Stomach (tissue), 8 donors: ENCODE measurements at regions not wholly inside any gene's neighbourhood (a gene's known extent, or its start where the extent isn't known, plus 50 kb on each side); places are given as distances from the start of the nearest gene placed in this dataset.

ENCODE experiments used
- DNase-seq, 2 donors: peaks; one replicate each; pipeline versions ENCODE4 v3.0.0 to v3.0.0-alpha.2; 2013 to 2019
- H3K27ac ChIP-seq, 5 donors: fragments of 200-600 bp in 4 of 5; sonication (generic) in 4 of 5; one replicate each; pipeline ENCODE4 v1.5.1; 2013 to 2019; ENCODE audit warnings: mild to moderate bottlenecking in 1 of 5, moderate library complexity in 1 of 5
- H3K27me3 ChIP-seq, 3 donors: fragments of 200-600 bp; sonication (generic); one replicate each; pipeline ENCODE4 v1.5.1; 2017 to 2019; ENCODE audit warnings: mixed run types in 1 of 3
- H3K36me3 ChIP-seq, 4 donors: fragments of 200-600 bp; sonication (generic); 1 replicate in 3 of 4; 2 replicates in 1 of 4; pipeline ENCODE4 v1.5.1; 2016 to 2019
- H3K4me1 ChIP-seq, 4 donors: fragments of 200-600 bp; sonication (generic); one replicate each; pipeline ENCODE4 v1.5.1; 2016 to 2019
- H3K4me3 ChIP-seq, 4 donors: fragments of 200-600 bp; sonication (generic) in 3 of 4; one replicate each; pipeline ENCODE4 v1.5.1; 2016 to 2019; ENCODE audit warnings: mild to moderate bottlenecking in 1 of 4
- H3K9me3 ChIP-seq, 4 donors: fragments of 200-600 bp; sonication (generic); one replicate each; pipeline ENCODE4 v1.5.1; 2016 to 2019
- CTCF ChIP-seq, 7 experiments: fragments of 450-650 bp in 4 of 7; fragments of 200-600 bp in 3 of 7; sonication (generic) in 3 of 7; IDR thresholded peaks; one replicate each; pipeline ENCODE4 v1.5.1; 2016 to 2019; ENCODE audit warnings: antibody characterized with exemption in 7 of 7, control low read depth in 2 of 7, mild to moderate bottlenecking in 1 of 7
- EP300 ChIP-seq: sonication (generic); formaldehyde crosslinking; IDR thresholded peaks from one replicate; pipeline ENCODE4 v1.6.1; 2017; ENCODE audit warnings: antibody characterized with exemption
- POLR2A ChIP-seq, 4 donors: fragments of 450-650 bp; IDR thresholded peaks; one replicate each; pipeline ENCODE4 v1.6.1; 2016; ENCODE audit warnings: antibody characterized with exemption in 4 of 4, control low read depth in 2 of 4, mild to moderate bottlenecking in 1 of 4, moderate library complexity in 1 of 4
- POLR2AphosphoS5 ChIP-seq, 3 donors: sonication (generic); formaldehyde crosslinking; IDR thresholded peaks; one replicate each; pipeline ENCODE4 v1.6.1; 2016; ENCODE audit warnings: antibody characterized with exemption in 3 of 3
- WGBS, 5 donors: extraction: QIAGEN DNeasy Blood & Tissue Kit in 3 of 5; methylation state at CpG; one replicate each; pipeline versions ENCODE4 v1.1.5 to v1.1.7; 2013 to 2018; 5-methylcytosine and 5-hydroxymethylcytosine counted together
- intact Hi-C: fragments of 100-400 bp; cut with DNase I; formaldehyde crosslinking; loops from one replicate; pipeline ENCODE4 v1.15.1; 2023; ENCODE audit warnings: low total_unique reads
- donor health status: healthy with polysubstance abuse.
- donor health status: Bipolar disorder and iron deficiency.
- donor health status: healthy.

- no peak for DNase-seq
- TF ChIP-seq POLR2AphosphoS5 (IDR thresholded peaks at IDR 0.05) (no peak), POLR2A (IDR thresholded peaks at IDR 0.05) (no peak), EP300 (no peak), CTCF (IDR thresholded peaks at IDR 0.05) (no peak)
- H3K27me3 ChIP-seq = no peaks in the 10 kb centered on the region
- no peak overlapping the region for H3K4me3 ChIP-seq
- no peak overlapping the region for H3K27ac ChIP-seq
- H3K9me3 ChIP-seq = no peaks in the 10 kb centered on the region
- no peaks in the 10 kb centered on the region for H3K36me3 ChIP-seq
- 56 to 80% (median 67%) methylated on average over 5 of the region's 5 CpGs for WGBS, 5 donors
- H3K4me1 ChIP-seq = peaks cover 0 to 5% (median 0%) of the 10 kb centered on the region in 4 donors
- intact Hi-C loops = no loop called here
These were observed 440.9 kb downstream of the IRS1 start for GRCh38 chr2:226358688-226359087.

GRCh38 chr2:226357816-226358215 is 441.8 kb downstream of the IRS1 start:
- Histone ChIP-seq H3K9me3 (no peaks in the 10 kb centered on the region), H3K36me3 (no peaks in the 10 kb centered on the region), H3K27me3 (no peaks in the 10 kb centered on the region), H3K4me3 (no peak overlapping the region), H3K27ac (no peak overlapping the region), H3K4me1 (no peaks in the 10 kb centered on the region)
- 88 to 95% (median 92%) methylated on average over 5 of the region's 5 CpGs for WGBS, 5 donors
- intact Hi-C loops = no loop called here
- DNase-seq = no peak
- TF ChIP-seq EP300 (no peak), POLR2AphosphoS5 (IDR thresholded peaks at IDR 0.05) (no peak), POLR2A (IDR thresholded peaks at IDR 0.05) (no peak), CTCF (IDR thresholded peaks at IDR 0.05) (no peak)

- no peak for DNase-seq
- TF ChIP-seq CTCF (IDR thresholded peaks at IDR 0.05) (no peak), EP300 (no peak), POLR2AphosphoS5 (IDR thresholded peaks at IDR 0.05) (no peak), POLR2A (IDR thresholded peaks at IDR 0.05) (no peak)
- Histone ChIP-seq H3K4me1 (no peaks in the 10 kb centered on the region), H3K4me3 (no peak overlapping the region), H3K27ac (no peak overlapping the region), H3K27me3 (no peaks in the 10 kb centered on the region), H3K36me3 (no peaks in the 10 kb centered on the region), H3K9me3 (no peaks in the 10 kb centered on the region)
- intact Hi-C loops = no loop called here
These were observed 444.0 kb downstream of the IRS1 start for GRCh38 chr2:226355600-226355999.

- Histone ChIP-seq H3K27me3 (no peaks in the 10 kb centered on the region), H3K27ac (no peak overlapping the region), H3K36me3 (no peaks in the 10 kb centered on the region), H3K4me3 (no peak overlapping the region), H3K9me3 (no peaks in the 10 kb centered on the region), H3K4me1 (no peaks in the 10 kb centered on the region)
- DNase-seq = peak in 1 of 2 donors; percentile 9
- intact Hi-C loops = no loop called here
- TF ChIP-seq EP300 = no peak
- no peak for TF ChIP-seq POLR2AphosphoS5 (IDR thresholded peaks at IDR 0.05)
- no peak for TF ChIP-seq POLR2A (IDR thresholded peaks at IDR 0.05)
- TF ChIP-seq CTCF (IDR thresholded peaks at IDR 0.05) = no peak
These were observed 445.2 kb downstream of the IRS1 start for GRCh38 chr2:226354434-226354833.
